OCI-LY1 (cell line): ENCODE measurements at regions not wholly inside any gene's neighbourhood (a gene's known extent, or its start where the extent isn't known, plus 50 kb on each side); places are given as distances from the start of the nearest gene placed in this dataset.

Experiments
- H2AFZ ChIP-seq: fragments of 200-600 bp; sonication (generic), shearing (Covaris generic); 2 replicates; pipeline ENCODE4 v1.6.0; 2014; ENCODE audit warnings: antibody characterized with exemption, mild to moderate bottlenecking, low read length
- H3F3A ChIP-seq: fragments of 200-600 bp; sonication (generic), shearing (Covaris generic); 2 replicates; pipeline ENCODE4 v1.6.0; 2014; ENCODE audit warnings: mild to moderate bottlenecking, antibody characterized with exemption, low read length, moderate library complexity; ENCODE audit not compliant: insufficient read depth
- H3K27ac ChIP-seq: fragments of 200-600 bp; sonication (generic); 2 replicates; pipeline ENCODE4 v1.5.1; 2014; ENCODE audit warnings: low read length, mixed run types, mild to moderate bottlenecking, low read depth; ENCODE audit not compliant: poor library complexity, severe bottlenecking
- H3K27me3 ChIP-seq: fragments of 200-600 bp; sonication (generic); 2 replicates; pipeline ENCODE4 v1.6.0; 2014; ENCODE audit warnings: antibody characterized with exemption, mild to moderate bottlenecking, low read length, moderate library complexity; ENCODE audit not compliant: insufficient read depth
- H3K36me3 ChIP-seq: fragments of 200-600 bp; sonication (generic); 2 replicates; pipeline ENCODE4 v1.6.1; 2014; ENCODE audit warnings: mild to moderate bottlenecking, antibody characterized with exemption, low read length, moderate library complexity, mixed read lengths; ENCODE audit not compliant: insufficient read depth
- H3K4me1 ChIP-seq: fragments of 200-600 bp; sonication (generic); 2 replicates; pipeline ENCODE4 v1.5.1; 2014; ENCODE audit warnings: mild to moderate bottlenecking, low read length, moderate library complexity; ENCODE audit not compliant: insufficient read depth, severe bottlenecking
- H3K4me2 ChIP-seq: fragments of 200-600 bp; sonication (generic), shearing (Covaris generic); 2 replicates; pipeline ENCODE4 v1.6.1; 2014; ENCODE audit warnings: low read length
- H3K4me3 ChIP-seq: fragments of 200-600 bp; sonication (generic); 2 replicates; pipeline ENCODE4 v1.5.1; 2014; ENCODE audit warnings: low read length, low read depth, mild to moderate bottlenecking, mixed read lengths; ENCODE audit not compliant: poor library complexity, severe bottlenecking
- H3K79me2 ChIP-seq: fragments of 200-600 bp; shearing (Covaris generic); 2 replicates; pipeline ENCODE4 v1.6.1; 2016; ENCODE audit warnings: mixed run types, low read length, mixed read lengths; ENCODE audit not compliant: insufficient read depth
- H3K9ac ChIP-seq: fragments of 200-600 bp; sonication (generic), shearing (Covaris generic); 2 replicates; pipeline ENCODE4 v1.6.1; 2014; ENCODE audit warnings: mild to moderate bottlenecking, low read length, mixed read lengths
- H3K9me2 ChIP-seq: fragments of 200-600 bp; sonication (generic), shearing (Covaris generic); 2 replicates; pipeline ENCODE4 v1.6.1; 2014; ENCODE audit warnings: low read depth, mild to moderate bottlenecking, low read length, mixed read lengths
- H3K9me3 ChIP-seq: fragments of 200-600 bp; shearing (Covaris generic); 2 replicates; pipeline ENCODE4 v1.6.1; 2014; ENCODE audit warnings: low read length, mixed read lengths
- H4K20me1 ChIP-seq: fragments of 200-600 bp; sonication (generic), shearing (Covaris generic); 2 replicates; pipeline ENCODE4 v1.6.0; 2016; ENCODE audit warnings: mild to moderate bottlenecking, low read length; ENCODE audit not compliant: insufficient read depth
- EZH2 ChIP-seq: fragments of 200-600 bp; sonication (generic), shearing (Covaris generic); IDR thresholded peaks from 2 replicates; pipeline ENCODE4 v1.8.0; 2017; ENCODE audit warnings: borderline replicate concordance, mixed run types, mild to moderate bottlenecking, antibody characterized with exemption, low read length, moderate library complexity, mixed read lengths
- TF ChIP-seq, protein P1 (sequence below): fragments of 200-600 bp; sonication (generic), shearing (Covaris generic); IDR thresholded peaks from 2 replicates; pipeline ENCODE4 v1.5.1; 2017; ENCODE audit warnings: mild to moderate bottlenecking, antibody characterized with exemption, low read length, moderate library complexity, mixed read lengths

DNA sequence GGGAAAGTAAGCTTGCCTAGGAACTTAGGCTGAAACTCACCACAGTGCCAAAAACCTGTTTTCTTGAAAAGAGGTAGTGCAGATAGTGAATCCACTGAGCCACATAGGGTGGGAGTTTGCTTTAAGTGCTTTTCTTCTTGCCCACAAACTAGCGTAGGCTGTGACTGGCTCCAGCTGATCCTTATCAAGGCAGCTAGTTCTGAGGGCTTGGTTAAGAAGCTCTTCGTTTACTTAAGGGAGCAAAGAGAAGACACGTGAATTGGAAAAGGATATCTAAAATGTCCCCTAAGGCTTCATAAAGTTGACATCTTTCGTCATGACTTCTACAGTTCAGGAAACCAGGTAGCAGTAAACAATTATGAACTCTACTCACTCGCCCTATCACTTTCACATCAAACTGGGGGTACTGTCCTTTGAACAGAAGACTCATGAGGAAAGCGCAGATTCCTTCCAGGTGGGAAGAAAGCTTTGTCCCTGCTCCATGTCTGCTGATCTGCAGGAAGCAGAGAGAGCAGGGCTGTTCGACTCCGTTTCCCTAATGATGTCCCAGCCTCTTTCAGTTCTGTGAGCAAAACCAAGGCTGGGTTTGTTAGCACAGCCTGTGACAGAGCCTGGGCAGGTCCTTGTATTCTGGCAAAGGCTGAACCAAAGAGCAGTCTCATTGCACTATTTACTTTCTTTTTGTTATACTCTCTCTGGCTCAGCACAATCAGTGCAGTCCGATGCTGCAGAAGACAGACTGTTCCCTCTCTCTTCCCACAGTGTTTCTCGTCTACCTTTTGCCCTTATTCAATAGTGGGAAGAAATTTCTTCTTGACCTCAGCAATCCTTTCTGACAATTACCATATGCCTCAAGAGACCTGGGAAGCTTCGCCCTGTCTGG lies 93.5 kb upstream of the ETV6 start:
- TF ChIP-seq, protein P1, sequence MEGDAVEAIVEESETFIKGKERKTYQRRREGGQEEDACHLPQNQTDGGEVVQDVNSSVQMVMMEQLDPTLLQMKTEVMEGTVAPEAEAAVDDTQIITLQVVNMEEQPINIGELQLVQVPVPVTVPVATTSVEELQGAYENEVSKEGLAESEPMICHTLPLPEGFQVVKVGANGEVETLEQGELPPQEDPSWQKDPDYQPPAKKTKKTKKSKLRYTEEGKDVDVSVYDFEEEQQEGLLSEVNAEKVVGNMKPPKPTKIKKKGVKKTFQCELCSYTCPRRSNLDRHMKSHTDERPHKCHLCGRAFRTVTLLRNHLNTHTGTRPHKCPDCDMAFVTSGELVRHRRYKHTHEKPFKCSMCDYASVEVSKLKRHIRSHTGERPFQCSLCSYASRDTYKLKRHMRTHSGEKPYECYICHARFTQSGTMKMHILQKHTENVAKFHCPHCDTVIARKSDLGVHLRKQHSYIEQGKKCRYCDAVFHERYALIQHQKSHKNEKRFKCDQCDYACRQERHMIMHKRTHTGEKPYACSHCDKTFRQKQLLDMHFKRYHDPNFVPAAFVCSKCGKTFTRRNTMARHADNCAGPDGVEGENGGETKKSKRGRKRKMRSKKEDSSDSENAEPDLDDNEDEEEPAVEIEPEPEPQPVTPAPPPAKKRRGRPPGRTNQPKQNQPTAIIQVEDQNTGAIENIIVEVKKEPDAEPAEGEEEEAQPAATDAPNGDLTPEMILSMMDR: no peak
- no peak for TF ChIP-seq EZH2
- Histone ChIP-seq H3F3A (no peaks in the 10 kb centered on the region), H3K36me3 (no peaks in the 10 kb centered on the region), H2AFZ (no peak overlapping the region), H3K27ac (no peak overlapping the region), H3K4me1 (no peaks in the 10 kb centered on the region), H3K9me3 (no peaks in the 10 kb centered on the region), H3K4me3 (no peak overlapping the region), H3K9ac (no peak overlapping the region), H3K4me2 (no peak overlapping the region), H4K20me1 (no peaks in the 10 kb centered on the region), H3K9me2 (no peaks in the 10 kb centered on the region), H3K27me3 (no peaks in the 10 kb centered on the region), H3K79me2 (no peaks in the 10 kb centered on the region)

DNA sequence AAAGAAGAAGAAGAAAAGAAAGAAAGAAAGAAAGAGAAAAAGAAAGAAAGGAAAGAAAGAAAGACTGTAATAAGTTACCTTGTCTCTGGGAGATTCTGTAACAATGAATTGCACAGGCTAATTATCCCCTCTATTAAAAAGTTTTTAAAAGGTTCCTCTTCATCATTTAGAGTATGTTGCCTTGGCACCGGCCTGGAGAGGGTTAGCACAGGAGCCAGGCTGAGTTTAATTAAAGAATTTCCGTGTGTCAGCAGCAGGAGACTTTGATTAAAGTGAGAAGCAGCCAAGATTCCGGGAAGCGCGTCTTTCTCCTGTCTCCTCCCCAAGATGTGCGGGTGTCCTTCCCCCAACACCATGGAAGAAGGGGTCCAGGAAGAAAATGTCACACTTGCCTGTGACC lies 92.8 kb upstream of the ETV6 start:
- TF ChIP-seq EZH2: no peak
- TF ChIP-seq, protein P1: no peak
- H3K27ac ChIP-seq: no peak overlapping the region
- no peaks in the 10 kb centered on the region for H4K20me1 ChIP-seq
- no peaks in the 10 kb centered on the region for H3K27me3 ChIP-seq
- no peaks in the 10 kb centered on the region for H3K9me3 ChIP-seq
- H3K79me2 ChIP-seq: no peaks in the 10 kb centered on the region
- H3K36me3 ChIP-seq: no peaks in the 10 kb centered on the region
- H2AFZ ChIP-seq: no peak overlapping the region
- H3K9ac ChIP-seq: no peak overlapping the region
- no peaks in the 10 kb centered on the region for H3K9me2 ChIP-seq
- H3K4me3 ChIP-seq: no peak overlapping the region
- no peak overlapping the region for H3K4me2 ChIP-seq
- H3K4me1 ChIP-seq: no peaks in the 10 kb centered on the region
- no peaks in the 10 kb centered on the region for H3F3A ChIP-seq

DNA sequence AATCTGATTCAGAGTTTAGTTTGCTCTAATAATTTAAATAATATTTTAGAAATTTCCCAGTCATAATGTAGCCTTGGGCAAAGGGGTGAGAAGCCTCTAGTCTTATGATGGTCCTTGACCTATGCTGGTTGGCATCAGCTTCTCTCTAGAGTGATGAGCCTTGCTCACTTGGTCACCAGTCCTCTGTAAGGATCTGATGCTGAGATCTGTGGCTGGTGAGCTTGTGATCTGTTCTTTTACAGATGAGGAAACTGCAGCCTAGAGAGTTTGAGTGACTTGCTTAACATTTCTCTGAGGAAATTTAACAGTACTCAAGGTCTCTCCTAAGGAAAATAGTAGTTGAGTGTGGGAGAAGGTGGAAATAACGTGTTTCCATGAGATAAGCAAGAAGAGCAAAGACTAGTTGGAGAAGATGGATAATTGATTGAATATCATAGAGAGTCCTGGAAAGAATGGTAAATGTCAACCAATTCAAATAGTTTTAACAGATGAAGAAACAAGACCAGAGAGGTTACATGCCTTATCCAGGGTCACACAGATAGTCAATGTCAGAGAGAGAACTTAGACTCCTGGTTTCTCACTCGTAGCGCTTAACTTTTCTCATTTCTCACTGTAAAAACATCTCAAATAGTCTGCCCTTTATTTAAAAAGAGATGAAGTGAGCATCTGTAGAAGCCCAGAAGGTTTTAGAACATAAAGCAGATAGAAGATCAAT lies 89.7 kb upstream of the ETV6 start:
- Histone ChIP-seq H3K27ac (no peak overlapping the region), H3K9ac (no peak overlapping the region), H3K27me3 (no peaks in the 10 kb centered on the region), H3K36me3 (no peaks in the 10 kb centered on the region), H3K9me2 (no peaks in the 10 kb centered on the region), H3K4me2 (no peak overlapping the region), H3K4me1 (no peaks in the 10 kb centered on the region), H3K79me2 (no peaks in the 10 kb centered on the region), H3K9me3 (no peaks in the 10 kb centered on the region), H2AFZ (no peak overlapping the region), H3K4me3 (no peak overlapping the region), H4K20me1 (no peaks in the 10 kb centered on the region), H3F3A (no peaks in the 10 kb centered on the region)
- no peak for TF ChIP-seq EZH2
- TF ChIP-seq, protein P1: no peak
